ENCODE measurements at regions not wholly inside any gene's neighbourhood (a gene's known extent, or its start where the extent isn't known, plus 50 kb on each side); places are given as distances from the start of the nearest gene placed in this dataset.

DNA sequence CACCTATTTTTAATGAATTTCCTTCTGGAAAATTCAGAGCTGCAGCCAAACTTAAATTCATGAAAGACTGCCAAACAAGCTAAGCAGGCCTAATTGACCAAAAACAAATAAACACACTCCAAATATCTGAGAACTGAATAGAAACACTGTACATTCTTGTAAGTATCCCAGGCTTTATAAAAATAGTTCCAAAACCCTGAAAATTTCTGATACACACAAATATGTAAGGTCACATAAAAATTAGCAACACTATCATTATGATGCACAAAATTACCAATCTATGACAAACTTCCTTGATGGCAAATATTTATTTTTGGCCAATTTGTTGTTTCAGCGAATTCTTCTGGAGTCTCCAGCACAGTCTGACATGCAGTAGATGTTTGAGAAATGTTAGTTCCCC is 117.9 kb upstream of the UBE2E2 start:
- no peak for TF ChIP-seq TCF12 (IDR thresholded peaks at IDR 0.05)
- no peak for TF ChIP-seq PBX3 (IDR thresholded peaks at IDR 0.05)
- TF ChIP-seq NRF1 (IDR thresholded peaks at IDR 0.05; ENCODE audit: low read depth, low read length), result no peak
- no peak for TF ChIP-seq CTCF (IDR thresholded peaks at IDR 0.05)
- TF ChIP-seq FOXJ3 (CRISPR knock-in tag; IDR thresholded peaks at IDR 0.05), result no peak
- TF ChIP-seq MAX (IDR thresholded peaks at IDR 0.05; ENCODE audit: low read depth), result no peak
- no peak for TF ChIP-seq TEAD4 (IDR thresholded peaks at IDR 0.05; ENCODE audit: borderline replicate concordance, insufficient read depth)
- TF ChIP-seq POLR2AphosphoS5 (IDR thresholded peaks at IDR 0.05; ENCODE audit: low read depth, low read length), result no peak
- no peak for TF ChIP-seq EZH2phosphoT487 (IDR thresholded peaks at IDR 0.05; ENCODE audit: borderline replicate concordance, low read depth)
- TF ChIP-seq RFX5 (IDR thresholded peaks at IDR 0.05; ENCODE audit: low read length), result no peak
- TF ChIP-seq GABPA (IDR thresholded peaks at IDR 0.05; ENCODE audit: low read depth), result no peak
- no peak for TF ChIP-seq RAD21 (IDR thresholded peaks at IDR 0.05; ENCODE audit: low read length)
- TF ChIP-seq, protein P1, sequence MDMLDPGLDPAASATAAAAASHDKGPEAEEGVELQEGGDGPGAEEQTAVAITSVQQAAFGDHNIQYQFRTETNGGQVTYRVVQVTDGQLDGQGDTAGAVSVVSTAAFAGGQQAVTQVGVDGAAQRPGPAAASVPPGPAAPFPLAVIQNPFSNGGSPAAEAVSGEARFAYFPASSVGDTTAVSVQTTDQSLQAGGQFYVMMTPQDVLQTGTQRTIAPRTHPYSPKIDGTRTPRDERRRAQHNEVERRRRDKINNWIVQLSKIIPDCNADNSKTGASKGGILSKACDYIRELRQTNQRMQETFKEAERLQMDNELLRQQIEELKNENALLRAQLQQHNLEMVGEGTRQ (IDR thresholded peaks at IDR 0.05; ENCODE audit: borderline replicate concordance, low read depth, low read length), result no peak

Measured in SK-N-SH (cell line).